Fibroblast of pulmonary artery (primary cell): ENCODE measurements at regions not wholly inside any gene's neighbourhood (a gene's known extent, or its start where the extent isn't known, plus 50 kb on each side); places are given as distances from the start of the nearest gene placed in this dataset.
"Not testable (repeated sequence)": the region's sequence is repeated elsewhere in the genome, so short reads cannot be mapped to it uniquely, and the experiment has no call there.

Source experiments
- DNase-seq: peaks from one replicate; pipeline ENCODE4 v3.0.0-alpha.2; 2010; ENCODE audit warnings: low read depth
- H3K4me3 ChIP-seq: replicated peaks from 2 replicates; pipeline ENCODE4 v1.5.1; 2011; ENCODE audit warnings: low read depth, mild to moderate bottlenecking, control low read depth, low read length, moderate library complexity
- TF ChIP-seq, protein P1 (sequence below): IDR thresholded peaks from 2 replicates; pipeline ENCODE4 v1.5.1; 2011; ENCODE audit warnings: mild to moderate bottlenecking, control low read depth, low read length, inconsistent platforms; ENCODE audit errors: missing control alignments

DNA sequence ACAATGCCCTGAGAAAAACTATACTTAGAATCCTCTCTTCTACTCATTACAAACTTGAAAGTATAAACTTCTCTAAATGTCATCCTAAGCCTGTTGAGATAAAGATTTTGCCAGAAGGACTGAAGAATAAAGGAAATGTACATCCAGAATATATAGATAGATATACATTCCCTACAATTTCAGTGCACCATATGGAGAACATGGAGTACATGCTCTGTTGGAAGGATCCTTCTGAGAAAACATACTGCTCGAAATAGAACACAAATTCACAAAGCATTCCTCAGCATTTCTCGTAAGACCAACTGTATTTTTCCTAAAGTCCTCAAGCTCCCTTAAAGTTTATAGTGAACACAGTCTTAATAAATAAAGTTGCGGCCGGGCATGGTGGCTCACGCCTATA is 69.7 kb upstream of the RASA1 start:
- DNase-seq: no peak
- TF ChIP-seq, protein P1, sequence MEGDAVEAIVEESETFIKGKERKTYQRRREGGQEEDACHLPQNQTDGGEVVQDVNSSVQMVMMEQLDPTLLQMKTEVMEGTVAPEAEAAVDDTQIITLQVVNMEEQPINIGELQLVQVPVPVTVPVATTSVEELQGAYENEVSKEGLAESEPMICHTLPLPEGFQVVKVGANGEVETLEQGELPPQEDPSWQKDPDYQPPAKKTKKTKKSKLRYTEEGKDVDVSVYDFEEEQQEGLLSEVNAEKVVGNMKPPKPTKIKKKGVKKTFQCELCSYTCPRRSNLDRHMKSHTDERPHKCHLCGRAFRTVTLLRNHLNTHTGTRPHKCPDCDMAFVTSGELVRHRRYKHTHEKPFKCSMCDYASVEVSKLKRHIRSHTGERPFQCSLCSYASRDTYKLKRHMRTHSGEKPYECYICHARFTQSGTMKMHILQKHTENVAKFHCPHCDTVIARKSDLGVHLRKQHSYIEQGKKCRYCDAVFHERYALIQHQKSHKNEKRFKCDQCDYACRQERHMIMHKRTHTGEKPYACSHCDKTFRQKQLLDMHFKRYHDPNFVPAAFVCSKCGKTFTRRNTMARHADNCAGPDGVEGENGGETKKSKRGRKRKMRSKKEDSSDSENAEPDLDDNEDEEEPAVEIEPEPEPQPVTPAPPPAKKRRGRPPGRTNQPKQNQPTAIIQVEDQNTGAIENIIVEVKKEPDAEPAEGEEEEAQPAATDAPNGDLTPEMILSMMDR: no peak
- no peak overlapping the region for H3K4me3 ChIP-seq

GRCh38 chr5:87199246-87199645 is 68.4 kb upstream of the RASA1 start:
- H3K4me3 ChIP-seq, DNase-seq: not testable (repeated sequence)

- not testable (repeated sequence) for H3K4me3 ChIP-seq, DNase-seq
These were observed 68.0 kb upstream of the RASA1 start for GRCh38 chr5:87199704-87200103.

DNA sequence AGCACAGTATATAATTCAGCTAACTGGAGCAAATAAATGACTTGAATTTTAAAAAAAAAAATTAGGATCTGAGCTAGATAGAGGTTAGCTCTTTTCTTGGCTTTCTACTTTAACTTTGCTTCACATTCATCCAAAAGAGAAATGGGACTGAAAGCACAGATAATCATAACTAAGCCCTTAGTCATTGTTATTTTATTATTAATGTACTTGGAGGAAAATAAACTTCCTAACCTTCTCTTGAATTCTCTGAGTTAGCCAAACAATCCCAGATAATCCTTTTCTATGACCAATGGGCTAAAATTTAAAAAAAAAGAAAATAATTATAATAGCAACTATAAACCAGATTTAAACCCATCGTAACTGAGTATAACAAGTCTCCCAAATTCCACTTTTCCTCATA is 57.6 kb upstream of the RASA1 start:
- no peak overlapping the region for H3K4me3 ChIP-seq
- TF ChIP-seq, protein P1: no peak
- no peak for DNase-seq

DNA sequence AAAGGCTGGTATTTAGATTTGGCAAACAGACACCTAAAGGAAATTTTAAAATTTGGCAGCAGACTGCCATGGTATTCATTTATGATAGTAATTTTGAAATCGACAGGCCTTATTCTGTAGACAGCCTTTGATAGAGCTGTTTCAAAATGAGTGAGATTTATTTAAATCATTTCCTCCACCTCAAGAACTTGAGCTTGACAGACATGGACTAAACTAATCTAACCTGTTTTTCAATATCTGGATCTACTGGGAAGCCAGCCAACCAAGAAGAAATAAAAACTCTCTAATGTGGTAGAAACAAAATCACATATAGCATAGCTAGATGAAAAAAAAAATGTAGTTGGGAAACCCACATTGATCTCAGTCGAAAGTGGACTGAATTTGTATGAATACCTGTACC is 56.9 kb upstream of the RASA1 start:
- TF ChIP-seq, protein P1: no peak
- no peak overlapping the region for H3K4me3 ChIP-seq

GRCh38 chr5:87211676-87212075 is 56.0 kb upstream of the RASA1 start:
- no peak overlapping the region for H3K4me3 ChIP-seq
- DNase-seq: no peak
- TF ChIP-seq, protein P1: no peak

More for the DNA sequence above, 56.9 kb upstream of the RASA1 start:
- DNase-seq: no peak

DNA sequence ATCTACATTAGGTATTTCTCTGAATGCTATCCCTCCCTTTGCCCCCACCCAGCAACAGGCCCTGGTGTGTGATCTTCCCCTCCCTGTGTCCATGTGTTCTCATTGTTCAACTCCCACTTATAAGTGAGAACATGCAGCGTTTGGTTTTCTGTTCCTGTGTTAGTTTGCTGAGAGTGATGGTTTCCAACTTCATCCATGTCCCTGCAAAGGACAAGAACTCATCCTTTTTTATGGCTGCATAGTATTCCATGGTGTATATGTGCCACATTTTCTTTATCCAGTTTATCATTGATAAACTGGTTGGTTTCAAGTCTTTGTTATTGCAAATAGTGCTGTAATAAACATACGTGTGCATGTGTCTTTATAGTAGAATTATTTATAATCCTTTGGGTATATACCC is 55.5 kb upstream of the RASA1 start:
- DNase-seq: not testable (repeated sequence)

DNA sequence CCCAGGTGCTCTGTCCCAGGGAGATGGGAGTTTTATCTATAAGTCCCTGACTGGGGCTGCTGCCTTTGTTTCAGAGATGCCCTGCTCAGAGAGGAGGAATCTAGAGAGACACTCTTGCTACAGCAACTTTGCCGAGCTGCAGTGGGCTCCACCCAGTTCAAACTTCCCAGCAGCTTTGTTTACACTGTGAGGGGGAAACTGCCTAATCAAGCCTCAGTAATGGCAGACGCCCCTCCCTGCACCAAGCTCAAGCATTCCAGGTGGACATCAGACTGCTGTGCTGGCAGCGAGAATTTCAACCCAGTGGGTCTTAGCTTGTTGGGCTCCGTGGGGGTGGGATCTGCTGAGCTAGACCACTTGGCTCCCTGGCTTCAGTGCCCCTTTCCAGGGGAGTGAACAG is 50.2 kb upstream of the RASA1 start:
- not testable (repeated sequence) for DNase-seq, H3K4me3 ChIP-seq

More for the DNA sequence above, 55.5 kb upstream of the RASA1 start:
- H3K4me3 ChIP-seq: not testable (repeated sequence)
